ENCODE measurements at regions not wholly inside any gene's neighbourhood (a gene's known extent, or its start where the extent isn't known, plus 50 kb on each side); places are given as distances from the start of the nearest gene placed in this dataset.

GRCh38 chr1:68588304-68588703, 91.4 kb upstream of the DEPDC1 start:
- Histone ChIP-seq H3K27me3 (ENCODE audit: control insufficient read depth, insufficient read depth, low read length) (no peaks in the 10 kb centered on the region), H3K36me3 (ENCODE audit: control insufficient read depth in 2 of 3, insufficient read depth in 3 of 3, low read length in 3 of 3) (no peaks in the 10 kb centered on the region), H3K4me3 (ENCODE audit: low read length in 3 of 3) (no peak overlapping the region), H3K4me1 (ENCODE audit: control insufficient read depth in 2 of 3, insufficient read depth in 2 of 3, low read depth in 1 of 3, low read length in 3 of 3) (no peaks in the 10 kb centered on the region), H3K9ac (ENCODE audit: low read length in 3 of 3) (no peak overlapping the region), H3K9me3 (ENCODE audit: control insufficient read depth in 2 of 3, insufficient read depth in 1 of 3, low read length in 3 of 3) (no peaks in the 10 kb centered on the region), H3K27ac (ENCODE audit: low read depth in 2 of 2, low read length in 2 of 2) (no peak overlapping the region)
- intact Hi-C loops (cut with DNase I): no loop called here
- no peak for FAIRE-seq
- no peak for DNase-seq
- TF ChIP-seq, protein P1, sequence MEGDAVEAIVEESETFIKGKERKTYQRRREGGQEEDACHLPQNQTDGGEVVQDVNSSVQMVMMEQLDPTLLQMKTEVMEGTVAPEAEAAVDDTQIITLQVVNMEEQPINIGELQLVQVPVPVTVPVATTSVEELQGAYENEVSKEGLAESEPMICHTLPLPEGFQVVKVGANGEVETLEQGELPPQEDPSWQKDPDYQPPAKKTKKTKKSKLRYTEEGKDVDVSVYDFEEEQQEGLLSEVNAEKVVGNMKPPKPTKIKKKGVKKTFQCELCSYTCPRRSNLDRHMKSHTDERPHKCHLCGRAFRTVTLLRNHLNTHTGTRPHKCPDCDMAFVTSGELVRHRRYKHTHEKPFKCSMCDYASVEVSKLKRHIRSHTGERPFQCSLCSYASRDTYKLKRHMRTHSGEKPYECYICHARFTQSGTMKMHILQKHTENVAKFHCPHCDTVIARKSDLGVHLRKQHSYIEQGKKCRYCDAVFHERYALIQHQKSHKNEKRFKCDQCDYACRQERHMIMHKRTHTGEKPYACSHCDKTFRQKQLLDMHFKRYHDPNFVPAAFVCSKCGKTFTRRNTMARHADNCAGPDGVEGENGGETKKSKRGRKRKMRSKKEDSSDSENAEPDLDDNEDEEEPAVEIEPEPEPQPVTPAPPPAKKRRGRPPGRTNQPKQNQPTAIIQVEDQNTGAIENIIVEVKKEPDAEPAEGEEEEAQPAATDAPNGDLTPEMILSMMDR (IDR thresholded peaks at IDR 0.05; ENCODE audit: borderline replicate concordance, extremely low read depth, insufficient read depth): no peak

DNA sequence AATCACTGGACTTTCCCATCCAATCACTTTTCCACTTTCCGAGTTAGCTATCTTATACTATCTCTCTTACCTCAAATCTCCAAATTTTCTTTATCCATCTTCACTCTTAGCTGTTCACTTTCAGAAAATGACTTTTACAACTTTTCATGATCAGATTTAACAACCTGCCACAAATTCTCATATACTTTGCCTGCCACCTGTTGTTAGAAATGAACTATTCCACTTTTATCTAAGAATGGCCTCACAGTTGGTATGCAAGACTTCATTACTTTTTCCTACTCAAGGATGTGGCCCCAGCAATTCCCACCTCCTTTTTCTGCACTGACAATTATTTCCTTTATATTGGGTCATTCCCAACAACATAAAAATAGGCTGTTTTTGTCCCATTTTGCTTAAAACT, 93.6 kb upstream of the DEPDC1 start:
- no peak overlapping the region for H3K9ac ChIP-seq (ENCODE audit: low read length in 3 of 3)
- no peaks in the 10 kb centered on the region for H3K27me3 ChIP-seq (ENCODE audit: control insufficient read depth, insufficient read depth, low read length)
- peak in 1 of 5 donors; percentile 0 for DNase-seq
- no peaks in the 10 kb centered on the region for H3K4me1 ChIP-seq (ENCODE audit: control insufficient read depth in 2 of 3, insufficient read depth in 2 of 3, low read depth in 1 of 3, low read length in 3 of 3)
- no peaks in the 10 kb centered on the region for H3K9me3 ChIP-seq (ENCODE audit: control insufficient read depth in 2 of 3, insufficient read depth in 1 of 3, low read length in 3 of 3)
- H3K4me3 ChIP-seq (ENCODE audit: low read length in 3 of 3): no peak overlapping the region
- no peaks in the 10 kb centered on the region for H3K36me3 ChIP-seq (ENCODE audit: control insufficient read depth in 2 of 3, insufficient read depth in 3 of 3, low read length in 3 of 3)
- no peak overlapping the region for H3K27ac ChIP-seq (ENCODE audit: low read depth in 2 of 2, low read length in 2 of 2)
- TF ChIP-seq, protein P1 (IDR thresholded peaks at IDR 0.05; ENCODE audit: borderline replicate concordance, extremely low read depth, insufficient read depth): no peak
- intact Hi-C loops (cut with DNase I): no loop called here
- no peak for FAIRE-seq

GRCh38 chr1:68594851-68595250, 98.0 kb upstream of the DEPDC1 start:
- intact Hi-C loops (cut with DNase I): no loop called here
- Histone ChIP-seq H3K27ac (ENCODE audit: low read depth in 2 of 2, low read length in 2 of 2) (no peak overlapping the region), H3K4me1 (ENCODE audit: control insufficient read depth in 2 of 3, insufficient read depth in 2 of 3, low read depth in 1 of 3, low read length in 3 of 3) (no peaks in the 10 kb centered on the region), H3K9ac (ENCODE audit: low read length in 3 of 3) (no peak overlapping the region), H3K27me3 (ENCODE audit: control insufficient read depth, insufficient read depth, low read length) (no peaks in the 10 kb centered on the region), H3K36me3 (ENCODE audit: control insufficient read depth in 2 of 3, insufficient read depth in 3 of 3, low read length in 3 of 3) (no peaks in the 10 kb centered on the region), H3K4me3 (ENCODE audit: low read length in 3 of 3) (no peak overlapping the region), H3K9me3 (ENCODE audit: control insufficient read depth in 2 of 3, insufficient read depth in 1 of 3, low read length in 3 of 3) (no peaks in the 10 kb centered on the region)
- FAIRE-seq: no peak
- TF ChIP-seq, protein P1 (IDR thresholded peaks at IDR 0.05; ENCODE audit: borderline replicate concordance, extremely low read depth, insufficient read depth): no peak
- DNase-seq: no peak

GRCh38 chr1:68600049-68600661, 103.3 kb upstream of the DEPDC1 start:
- Histone ChIP-seq H3K9me3 (ENCODE audit: control insufficient read depth in 2 of 3, insufficient read depth in 1 of 3, low read length in 3 of 3) (no peaks in the 10 kb centered on the region), H3K27ac (ENCODE audit: low read depth in 2 of 2, low read length in 2 of 2) (no peak overlapping the region), H3K9ac (ENCODE audit: low read length in 3 of 3) (no peak overlapping the region), H3K4me1 (ENCODE audit: control insufficient read depth in 2 of 3, insufficient read depth in 2 of 3, low read depth in 1 of 3, low read length in 3 of 3) (no peaks in the 10 kb centered on the region), H3K4me3 (ENCODE audit: low read length in 3 of 3) (peak overlapping the region in 1 of 3 donors; percentile 35), H3K27me3 (ENCODE audit: control insufficient read depth, insufficient read depth, low read length) (no peaks in the 10 kb centered on the region), H3K36me3 (ENCODE audit: control insufficient read depth in 2 of 3, insufficient read depth in 3 of 3, low read length in 3 of 3) (no peaks in the 10 kb centered on the region)
- FAIRE-seq (no peak), DNase-seq (no peak)
- intact Hi-C loops (cut with DNase I): no loop called here
- TF ChIP-seq, protein P1 (IDR thresholded peaks at IDR 0.05; ENCODE audit: borderline replicate concordance, extremely low read depth, insufficient read depth): no peak

All from kidney (tissue), 13 donors.